GM18505 (cell line): ENCODE measurements at regions not wholly inside any gene's neighbourhood (a gene's known extent, or its start where the extent isn't known, plus 50 kb on each side); places are given as distances from the start of the nearest gene placed in this dataset.

Experiments
- ATAC-seq: cut with Tn5 transposase; IDR thresholded peaks from one replicate; pipeline ENCODE4 v1.9.1; 2021; ENCODE audit not compliant: unreplicated experiment
- POLR2A ChIP-seq: IDR thresholded peaks from 4 replicates; pipeline ENCODE4 v1.6.1; 2011; ENCODE audit warnings: borderline replicate concordance; ENCODE audit not compliant: insufficient read depth, insufficient read length; ENCODE audit errors: extremely low read depth

GRCh38 chr3:94564247-94564646 is 501.4 kb downstream of the NSUN3 start:
- no peak for TF ChIP-seq POLR2A
- ATAC-seq: no peak

GRCh38 chr3:94568041-94568440 is 505.2 kb downstream of the NSUN3 start:
- TF ChIP-seq POLR2A: no peak
- no peak for ATAC-seq

DNA sequence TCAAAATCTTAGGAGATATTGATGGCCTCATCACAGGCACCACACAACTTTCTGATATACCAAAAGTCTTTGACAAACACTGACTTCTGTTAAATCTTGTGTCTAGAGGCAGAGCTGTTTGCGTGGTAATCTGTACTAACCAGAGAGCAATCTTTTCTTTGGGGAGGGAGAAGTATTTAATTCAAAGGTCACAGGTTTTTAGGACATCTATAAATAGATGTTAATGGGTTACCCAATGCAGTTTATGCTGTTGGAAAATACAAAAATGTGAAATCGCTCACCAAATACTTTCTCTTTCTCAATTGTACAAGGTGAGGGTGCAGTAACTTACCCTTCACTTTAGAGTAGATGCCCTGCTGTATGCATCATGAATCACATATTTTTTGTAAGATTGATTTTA is 510.5 kb downstream of the NSUN3 start:
- TF ChIP-seq POLR2A: no peak
- no peak for ATAC-seq

- ATAC-seq: no peak
- no peak for TF ChIP-seq POLR2A
Measured at GRCh38 chr3:94587291-94587690, 524.4 kb downstream of the NSUN3 start.

GRCh38 chr3:94593526-94594150 is 530.8 kb downstream of the NSUN3 start:
- no peak for TF ChIP-seq POLR2A
- no peak for ATAC-seq

DNA sequence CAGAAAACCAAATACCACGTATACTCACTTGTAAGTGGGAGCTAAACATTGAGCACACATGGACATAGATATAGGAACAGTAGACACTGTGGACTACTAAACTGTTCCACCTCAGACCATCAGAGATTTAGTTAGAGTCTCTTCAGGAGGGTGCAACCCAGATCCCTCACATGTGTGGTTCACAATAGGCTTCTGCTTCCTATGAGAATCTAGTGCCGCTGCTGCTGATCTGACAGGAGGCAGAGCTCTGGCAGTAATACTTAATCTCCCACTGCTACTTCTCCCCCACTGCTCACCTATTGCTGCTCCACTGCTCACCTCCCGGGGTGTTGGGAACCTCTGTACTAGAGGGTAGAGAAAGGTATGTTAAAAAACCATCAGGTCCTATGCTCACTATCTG is 533.3 kb downstream of the NSUN3 start:
- no peak for TF ChIP-seq POLR2A
- ATAC-seq: no peak

- peak; percentile 70 for ATAC-seq
- TF ChIP-seq POLR2A: no peak
Measured at GRCh38 chr3:94596887-94597566, 534.2 kb downstream of the NSUN3 start.

GRCh38 chr3:94607778-94608177 is 544.9 kb downstream of the NSUN3 start:
- no peak for ATAC-seq
- TF ChIP-seq POLR2A: no peak

- TF ChIP-seq POLR2A: no peak
- no peak for ATAC-seq
Measured at GRCh38 chr3:94609908-94610307, 547.0 kb downstream of the NSUN3 start.

- no peak for ATAC-seq
- no peak for TF ChIP-seq POLR2A
Measured at GRCh38 chr3:94611596-94611995, 548.7 kb downstream of the NSUN3 start.

- TF ChIP-seq POLR2A: no peak
- no peak for ATAC-seq
Measured at GRCh38 chr3:94612631-94613030, 549.8 kb downstream of the NSUN3 start.

DNA sequence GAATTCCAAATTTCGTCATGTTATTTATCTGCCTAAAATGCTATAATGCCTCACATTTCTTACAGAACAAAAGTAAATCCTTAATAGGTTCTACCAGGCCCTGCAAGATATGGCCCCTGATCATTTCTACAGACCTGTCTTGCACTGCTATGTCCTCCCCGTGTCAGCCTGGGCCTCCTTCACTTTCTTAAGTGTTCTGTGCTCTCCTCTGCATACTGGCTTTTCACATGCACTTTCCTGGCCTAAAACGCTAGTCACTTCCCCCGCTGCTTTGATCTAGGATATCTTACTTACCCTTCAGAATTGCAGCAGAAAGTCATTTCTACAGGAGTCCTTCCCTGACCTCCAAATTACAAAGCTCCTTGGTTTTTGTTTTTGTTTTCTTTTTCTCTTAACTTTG is 551.3 kb downstream of the NSUN3 start:
- ATAC-seq: no peak
- TF ChIP-seq POLR2A: no peak

DNA sequence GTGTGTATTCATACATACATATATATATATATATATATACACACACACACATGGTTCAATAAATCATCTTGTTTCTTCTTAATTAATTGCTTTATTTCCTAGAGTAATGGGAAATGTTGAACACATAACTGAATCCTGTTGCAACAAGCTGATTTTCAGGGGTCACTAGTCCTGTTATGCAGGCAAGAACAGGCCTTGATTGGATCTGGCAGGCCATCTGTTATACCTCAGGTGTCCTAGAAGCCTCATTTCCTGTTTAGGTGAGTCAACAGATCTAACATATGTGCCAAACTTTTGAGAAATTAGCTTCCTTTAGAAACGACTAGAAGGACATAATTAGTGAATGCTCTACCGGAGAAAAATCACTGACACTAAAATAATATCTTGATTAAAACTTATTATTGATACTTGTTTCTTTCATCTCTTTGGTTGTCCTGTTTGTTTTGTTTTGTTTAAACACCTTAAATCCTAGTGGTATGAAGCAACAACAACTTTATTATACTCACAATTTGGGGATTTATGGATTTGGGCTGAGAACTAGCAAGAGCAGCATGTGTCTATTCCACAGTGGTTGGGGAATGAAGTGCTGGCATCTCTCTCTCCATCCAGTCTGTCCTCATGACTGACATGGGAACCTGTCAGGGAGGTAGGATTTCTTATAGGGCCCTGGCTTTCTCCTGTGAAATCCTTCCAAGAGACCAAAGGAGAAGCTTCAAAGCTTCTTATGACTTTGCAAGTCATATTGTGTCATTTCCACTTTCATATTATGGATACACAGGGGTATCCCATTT is 552.6 kb downstream of the NSUN3 start:
- no peak for TF ChIP-seq POLR2A
- ATAC-seq: no peak

DNA sequence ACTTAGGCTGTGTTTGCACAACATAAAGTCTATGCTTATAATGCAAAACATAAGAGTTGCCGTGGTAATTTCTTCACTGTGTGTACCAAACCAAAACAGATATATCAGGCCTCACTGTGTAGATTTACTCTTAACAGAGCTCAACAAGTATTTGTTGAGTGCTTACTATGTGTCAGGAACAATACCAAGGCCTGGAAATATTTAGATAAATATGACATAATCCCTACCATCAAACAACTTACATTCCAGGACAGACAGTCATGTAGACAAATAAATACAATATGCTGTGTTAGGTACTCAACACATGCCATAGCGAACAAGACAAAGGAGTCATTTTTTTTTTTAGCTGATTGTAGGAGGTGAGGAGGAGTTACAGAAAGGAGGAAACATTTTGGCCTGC is 554.0 kb downstream of the NSUN3 start:
- ATAC-seq: no peak

More for the DNA sequence above, 554.0 kb downstream of the NSUN3 start:
- TF ChIP-seq POLR2A: no peak
